ENCODE measurements at regions not wholly inside any gene's neighbourhood (a gene's known extent, or its start where the extent isn't known, plus 50 kb on each side); places are given as distances from the start of the nearest gene placed in this dataset.
"Not testable (repeated sequence)": the region's sequence is repeated elsewhere in the genome, so short reads cannot be mapped to it uniquely, and the experiment has no call there.

DNA sequence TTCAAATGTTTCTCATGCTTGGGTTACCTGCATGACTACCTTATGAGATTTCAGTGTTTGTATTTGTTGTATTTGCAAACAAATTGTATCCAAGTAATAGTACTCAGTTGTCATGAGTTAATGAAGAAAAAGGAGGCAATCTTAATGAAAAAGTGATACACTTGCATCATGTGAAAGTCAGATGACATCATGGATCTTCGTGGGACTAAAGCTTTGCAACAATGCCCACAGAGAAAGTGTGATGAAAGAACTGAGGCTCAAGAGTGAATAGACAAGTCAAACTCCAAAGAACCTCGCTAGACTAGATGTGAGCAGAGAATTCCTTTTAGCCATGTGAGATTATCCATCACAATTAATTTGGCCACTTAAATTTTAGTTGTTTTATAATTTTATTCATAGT lies 75.4 kb upstream of the ADRB2 start:
- DNase-seq (ENCODE audit: low spot score): no peak
- peaks cover 16% of the 10 kb centered on the region for H3K9me3 Mint-ChIP-seq

GRCh38 chr5:148752375-148752774 lies 74.0 kb upstream of the ADRB2 start:
- not testable (repeated sequence) for H3K79me2 ChIP-seq (ENCODE audit: low read depth); H4K20me1 ChIP-seq (ENCODE audit: low read depth); H3K27me3 ChIP-seq; H3K4me3 ChIP-seq; H3K36me3 Mint-ChIP-seq; DNase-seq (ENCODE audit: low spot score); H3K4me1 Mint-ChIP-seq; H3K36me3 ChIP-seq; H3K4me1 ChIP-seq; H3K4me2 ChIP-seq; H2AFZ ChIP-seq (replicated peaks); H3K4me3 Mint-ChIP-seq; H3K27ac ChIP-seq; H3F3A ChIP-seq (ENCODE audit: low read depth); H3K9me3 ChIP-seq (ENCODE audit: low read depth); H3K27me3 Mint-ChIP-seq (ENCODE audit: insufficient read depth, low read depth); H3K27ac Mint-ChIP-seq; H3K9ac ChIP-seq
- H3K9me3 Mint-ChIP-seq: peaks cover 16% of the 10 kb centered on the region

More for the DNA sequence above, 75.4 kb upstream of the ADRB2 start:
- Histone ChIP-seq H3K4me2 (no peak overlapping the region), H3K36me3 (no peaks in the 10 kb centered on the region), H3K79me2 (ENCODE audit: low read depth) (no peaks in the 10 kb centered on the region), H3K27ac (no peak overlapping the region), H4K20me1 (ENCODE audit: low read depth) (no peaks in the 10 kb centered on the region), H2AFZ (replicated peaks) (no peak overlapping the region), H3K4me1 (no peaks in the 10 kb centered on the region), H3K27me3 (no peaks in the 10 kb centered on the region), H3F3A (ENCODE audit: low read depth) (no peaks in the 10 kb centered on the region), H3K4me3 (no peak overlapping the region), H3K9ac (no peak overlapping the region), H3K9me3 (ENCODE audit: low read depth) (no peaks in the 10 kb centered on the region)
- H3K36me3 Mint-ChIP-seq: no peaks in the 10 kb centered on the region
- H3K27me3 Mint-ChIP-seq (ENCODE audit: insufficient read depth, low read depth): no peaks in the 10 kb centered on the region
- TF ChIP-seq, protein P1, sequence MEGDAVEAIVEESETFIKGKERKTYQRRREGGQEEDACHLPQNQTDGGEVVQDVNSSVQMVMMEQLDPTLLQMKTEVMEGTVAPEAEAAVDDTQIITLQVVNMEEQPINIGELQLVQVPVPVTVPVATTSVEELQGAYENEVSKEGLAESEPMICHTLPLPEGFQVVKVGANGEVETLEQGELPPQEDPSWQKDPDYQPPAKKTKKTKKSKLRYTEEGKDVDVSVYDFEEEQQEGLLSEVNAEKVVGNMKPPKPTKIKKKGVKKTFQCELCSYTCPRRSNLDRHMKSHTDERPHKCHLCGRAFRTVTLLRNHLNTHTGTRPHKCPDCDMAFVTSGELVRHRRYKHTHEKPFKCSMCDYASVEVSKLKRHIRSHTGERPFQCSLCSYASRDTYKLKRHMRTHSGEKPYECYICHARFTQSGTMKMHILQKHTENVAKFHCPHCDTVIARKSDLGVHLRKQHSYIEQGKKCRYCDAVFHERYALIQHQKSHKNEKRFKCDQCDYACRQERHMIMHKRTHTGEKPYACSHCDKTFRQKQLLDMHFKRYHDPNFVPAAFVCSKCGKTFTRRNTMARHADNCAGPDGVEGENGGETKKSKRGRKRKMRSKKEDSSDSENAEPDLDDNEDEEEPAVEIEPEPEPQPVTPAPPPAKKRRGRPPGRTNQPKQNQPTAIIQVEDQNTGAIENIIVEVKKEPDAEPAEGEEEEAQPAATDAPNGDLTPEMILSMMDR (IDR thresholded peaks at IDR 0.05): no peak
- no peak for TF ChIP-seq EZH2 (IDR thresholded peaks at IDR 0.05)
- TF ChIP-seq EZH2phosphoT487 (IDR thresholded peaks at IDR 0.05): no peak
- H3K4me3 Mint-ChIP-seq: no peak overlapping the region
- H3K4me1 Mint-ChIP-seq: no peaks in the 10 kb centered on the region
- H3K27ac Mint-ChIP-seq: no peak overlapping the region

DNA sequence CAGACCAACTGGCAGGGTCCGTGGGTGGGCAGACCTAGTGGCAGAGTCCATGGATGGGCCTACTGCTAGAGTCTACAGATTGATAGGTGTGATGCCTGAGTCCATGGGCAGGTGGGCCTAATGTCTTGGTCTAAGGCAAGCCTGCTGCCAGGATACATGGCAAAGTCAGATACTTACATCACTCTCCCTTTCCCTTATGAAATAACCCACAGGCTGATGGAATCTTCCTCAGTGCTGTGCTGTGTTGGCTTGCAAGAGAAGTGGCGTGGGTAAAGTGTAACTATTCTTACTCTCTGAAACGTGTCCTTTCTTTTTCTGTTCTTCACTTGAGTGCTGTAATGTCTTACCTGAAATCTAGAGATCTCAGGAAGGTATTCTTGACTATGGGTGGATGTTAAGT lies 67.3 kb upstream of the ADRB2 start:
- H3K27ac Mint-ChIP-seq: no peak overlapping the region
- Histone ChIP-seq H3K9ac (no peak overlapping the region), H3K4me1 (no peaks in the 10 kb centered on the region), H3K27me3 (no peaks in the 10 kb centered on the region), H2AFZ (replicated peaks) (no peak overlapping the region), H3K36me3 (no peaks in the 10 kb centered on the region), H3K4me2 (no peak overlapping the region), H3K79me2 (ENCODE audit: low read depth) (no peaks in the 10 kb centered on the region), H4K20me1 (ENCODE audit: low read depth) (no peaks in the 10 kb centered on the region), H3K9me3 (ENCODE audit: low read depth) (no peaks in the 10 kb centered on the region), H3K27ac (no peak overlapping the region), H3F3A (ENCODE audit: low read depth) (no peaks in the 10 kb centered on the region), H3K4me3 (no peak overlapping the region)
- TF ChIP-seq, protein P1 (IDR thresholded peaks at IDR 0.05): no peak
- TF ChIP-seq EZH2 (IDR thresholded peaks at IDR 0.05) (no peak), EZH2phosphoT487 (IDR thresholded peaks at IDR 0.05) (no peak)
- no peak for DNase-seq (ENCODE audit: low spot score)
- H3K27me3 Mint-ChIP-seq (ENCODE audit: insufficient read depth, low read depth): no peaks in the 10 kb centered on the region
- H3K4me1 Mint-ChIP-seq: no peaks in the 10 kb centered on the region
- no peak overlapping the region for H3K4me3 Mint-ChIP-seq
- H3K9me3 Mint-ChIP-seq: peaks cover 7% of the 10 kb centered on the region
- no peaks in the 10 kb centered on the region for H3K36me3 Mint-ChIP-seq

- no peak overlapping the region for H3K27ac ChIP-seq
- Mint-ChIP-seq H3K9me3 (no peaks in the 10 kb centered on the region), H3K4me1 (no peaks in the 10 kb centered on the region), H3K4me3 (no peak overlapping the region), H3K27ac (no peak overlapping the region), H3K27me3 (ENCODE audit: insufficient read depth, low read depth) (no peaks in the 10 kb centered on the region), H3K36me3 (no peaks in the 10 kb centered on the region)
- H3K4me2 ChIP-seq: no peak overlapping the region
- no peaks in the 10 kb centered on the region for H3K4me1 ChIP-seq
- H2AFZ ChIP-seq (replicated peaks): no peak overlapping the region
- H3K9ac ChIP-seq: no peak overlapping the region
- no peaks in the 10 kb centered on the region for H3K27me3 ChIP-seq
- H3K9me3 ChIP-seq (ENCODE audit: low read depth): no peaks in the 10 kb centered on the region
- TF ChIP-seq EZH2phosphoT487 (IDR thresholded peaks at IDR 0.05) (no peak), EZH2 (IDR thresholded peaks at IDR 0.05) (no peak)
- TF ChIP-seq, protein P1 (IDR thresholded peaks at IDR 0.05): no peak
- no peak for DNase-seq (ENCODE audit: low spot score)
- no peaks in the 10 kb centered on the region for H3K36me3 ChIP-seq
- H3F3A ChIP-seq (ENCODE audit: low read depth): no peaks in the 10 kb centered on the region
- H3K4me3 ChIP-seq: no peak overlapping the region
- no peaks in the 10 kb centered on the region for H4K20me1 ChIP-seq (ENCODE audit: low read depth)
- no peaks in the 10 kb centered on the region for H3K79me2 ChIP-seq (ENCODE audit: low read depth)
Observed at GRCh38 chr5:148760945-148761638, 65.3 kb upstream of the ADRB2 start.
